ENCODE measurements at regions not wholly inside any gene's neighbourhood (a gene's known extent, or its start where the extent isn't known, plus 50 kb on each side); places are given as distances from the start of the nearest gene placed in this dataset.
"Not testable (repeated sequence)": the region's sequence is repeated elsewhere in the genome, so short reads cannot be mapped to it uniquely, and the experiment has no call there.

DNA sequence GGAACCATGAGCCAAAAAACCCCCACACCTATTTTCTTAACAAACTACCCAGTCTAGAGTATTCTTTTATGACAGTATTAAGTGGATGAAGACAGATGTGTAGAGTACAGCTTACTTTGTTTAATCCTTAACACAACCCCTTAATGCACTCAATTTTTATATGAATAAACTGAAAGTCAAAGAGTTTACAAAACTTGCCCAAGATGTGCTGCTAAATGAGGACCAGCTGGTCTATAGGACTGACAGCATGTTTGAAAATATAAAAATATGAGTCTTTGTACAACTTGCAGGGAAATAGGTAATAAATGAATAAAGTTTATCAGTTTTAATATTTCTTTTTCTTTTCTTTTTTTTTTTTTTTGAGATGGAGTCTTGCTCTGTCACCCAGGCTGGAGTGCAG lies 102.3 kb downstream of the ZFY start:
- DNase-seq = no peak

DNA sequence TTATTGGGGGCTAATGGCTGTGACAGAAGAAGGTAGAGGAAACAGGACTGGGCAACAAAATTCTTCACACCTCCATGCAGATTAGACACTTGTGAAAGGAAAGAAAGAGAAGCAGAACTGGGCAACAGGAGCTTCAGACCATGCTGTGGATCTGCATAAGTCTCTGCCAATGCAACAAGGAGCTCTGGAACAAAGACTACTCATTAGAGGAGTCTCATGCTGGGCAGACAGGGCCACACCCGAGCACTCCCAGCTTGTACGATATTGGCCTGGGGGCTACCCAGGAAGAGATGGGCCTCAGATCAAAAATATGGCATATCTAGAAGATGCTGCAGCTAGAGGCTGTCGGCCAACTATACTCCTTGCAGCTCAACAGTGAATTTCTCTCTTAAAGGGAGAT lies 105.2 kb downstream of the ZFY start:
- no peak for DNase-seq

DNA sequence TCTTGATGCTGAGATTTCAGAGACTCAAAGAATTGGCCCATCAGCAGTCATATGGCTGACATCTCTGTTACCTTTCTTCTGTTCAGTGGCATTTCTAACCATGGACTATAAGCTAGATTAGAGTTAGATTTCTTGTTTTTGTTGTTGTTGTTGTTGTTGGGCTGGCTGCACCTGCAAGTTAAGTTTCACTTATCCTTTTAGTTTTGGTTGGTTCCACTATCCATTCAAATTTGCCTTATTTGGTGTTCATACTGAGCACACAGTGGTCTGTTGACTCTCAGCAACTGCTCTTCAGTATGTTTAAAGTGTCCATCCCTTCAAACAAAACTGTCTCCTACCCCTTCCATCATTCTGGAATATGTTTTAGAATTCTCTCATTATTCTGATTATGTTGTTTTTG lies 106.8 kb downstream of the ZFY start:
- DNase-seq = no peak

DNA sequence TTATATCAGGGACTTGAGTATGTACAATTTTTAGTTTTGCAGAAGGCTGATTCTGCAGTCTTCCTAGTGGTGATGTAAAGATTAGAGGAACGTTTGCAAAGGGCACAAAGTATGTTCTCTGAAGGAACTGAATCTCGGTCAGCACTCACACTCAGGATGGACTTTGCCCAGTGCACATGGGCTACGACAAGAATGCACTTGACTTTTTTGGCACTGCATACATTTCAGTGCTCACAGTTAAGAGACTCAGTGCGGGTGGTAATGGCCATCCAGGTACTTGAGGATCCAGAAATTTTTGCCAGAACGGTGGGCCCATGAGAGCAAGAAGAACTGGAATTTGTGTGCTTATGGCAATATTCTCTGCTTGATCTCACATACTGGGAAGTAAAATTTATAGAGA lies 107.7 kb downstream of the ZFY start:
- no peak for DNase-seq

DNA sequence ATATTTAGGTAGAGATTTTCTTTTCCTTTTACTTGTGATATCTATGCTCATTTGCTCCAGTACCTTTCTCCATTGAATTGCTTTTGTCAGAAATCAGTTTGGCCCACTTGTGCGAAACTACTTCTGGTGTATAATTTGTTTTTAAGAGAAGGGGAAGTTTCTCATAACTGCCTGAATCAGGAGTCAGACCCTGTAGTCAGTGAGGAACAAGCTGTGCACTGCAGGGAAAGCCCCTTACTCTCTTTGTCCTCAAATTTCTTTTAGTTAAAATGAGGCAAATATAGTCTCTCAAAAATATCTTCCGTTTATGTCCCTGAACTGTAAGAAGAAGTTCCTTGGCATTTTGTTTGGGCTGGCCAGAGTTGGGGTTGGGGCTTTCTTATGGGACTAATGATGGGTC lies 109.9 kb downstream of the ZFY start:
- DNase-seq = no peak

DNA sequence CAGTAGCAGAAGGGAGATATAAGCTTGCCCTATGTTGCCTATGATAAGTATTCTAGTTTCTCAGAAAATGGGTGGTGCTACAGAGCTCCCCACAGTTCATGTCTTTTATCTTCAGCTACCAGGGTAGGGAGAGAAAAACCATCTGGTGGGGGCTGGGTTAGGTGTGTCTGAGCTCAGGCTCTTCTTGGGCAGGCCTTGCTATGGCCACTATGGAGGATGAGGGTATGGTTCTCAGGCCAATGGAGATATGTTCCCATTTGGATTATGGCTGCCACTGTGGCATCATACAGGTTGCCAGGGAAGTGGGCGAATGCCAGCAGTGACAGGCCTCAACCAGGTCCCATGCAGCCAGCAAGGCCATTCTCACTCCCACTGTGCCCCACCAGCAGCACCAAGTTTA lies 120.3 kb downstream of the ZFY start:
- not testable (repeated sequence) for DNase-seq

DNA sequence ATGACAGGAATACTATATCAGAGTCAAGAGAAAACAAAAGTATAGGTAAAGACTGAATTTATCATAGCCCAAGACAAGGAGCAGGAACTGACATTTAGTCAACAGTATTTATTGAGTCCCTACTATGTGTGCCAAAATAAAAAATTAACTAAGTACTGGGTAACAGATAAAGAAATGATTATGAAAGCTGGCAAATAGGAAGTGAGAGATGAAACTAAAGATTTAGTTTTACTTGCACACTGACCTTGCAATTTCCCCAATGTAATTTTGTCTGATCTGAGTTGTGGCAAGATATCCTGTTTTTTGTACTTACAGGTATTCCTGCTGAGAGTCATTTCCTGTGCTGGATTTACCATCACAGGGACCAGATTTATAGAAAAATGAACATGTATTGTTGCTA lies 123.2 kb downstream of the ZFY start:
- not testable (repeated sequence) for DNase-seq

DNA sequence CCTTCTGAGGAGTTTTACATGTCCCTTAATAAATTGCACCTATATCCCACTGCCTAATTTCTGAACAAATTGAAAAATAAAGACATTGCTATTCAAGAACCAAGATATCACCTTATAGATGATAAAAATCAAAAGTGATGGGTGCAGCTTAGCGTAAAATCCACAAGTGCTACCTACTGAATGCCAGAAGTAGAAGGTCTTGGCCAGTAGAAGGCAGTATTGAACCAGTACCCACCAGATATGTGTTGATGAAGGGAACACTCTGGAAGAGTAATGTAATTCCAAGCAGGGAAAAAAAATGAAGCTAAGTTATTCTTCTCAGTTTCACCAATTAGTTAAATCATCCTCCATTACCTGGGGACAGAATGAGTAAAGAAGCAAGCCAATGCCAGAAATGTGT lies 125.5 kb downstream of the ZFY start:
- DNase-seq = not testable (repeated sequence)

DNA sequence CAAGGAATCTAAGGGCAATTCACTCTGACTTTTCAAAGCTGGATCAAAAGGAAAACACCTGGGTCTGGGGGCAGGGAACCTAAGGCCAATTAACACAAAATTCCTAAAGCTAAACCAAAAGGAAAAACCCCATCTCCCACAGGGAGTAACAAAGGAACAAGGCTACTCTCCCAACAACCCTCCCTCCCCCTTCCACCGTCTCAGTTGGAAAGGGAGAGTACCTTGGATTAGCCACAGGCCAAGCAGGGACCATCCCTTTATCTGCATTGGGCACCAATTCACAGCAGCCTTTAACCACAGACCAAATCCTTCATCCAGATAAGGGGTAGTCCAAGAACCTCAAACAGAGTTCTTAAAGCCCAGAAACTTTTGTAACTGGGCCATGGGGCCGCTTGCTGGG lies 153.0 kb downstream of the ZFY start:
- not testable (repeated sequence) for DNase-seq

DNA sequence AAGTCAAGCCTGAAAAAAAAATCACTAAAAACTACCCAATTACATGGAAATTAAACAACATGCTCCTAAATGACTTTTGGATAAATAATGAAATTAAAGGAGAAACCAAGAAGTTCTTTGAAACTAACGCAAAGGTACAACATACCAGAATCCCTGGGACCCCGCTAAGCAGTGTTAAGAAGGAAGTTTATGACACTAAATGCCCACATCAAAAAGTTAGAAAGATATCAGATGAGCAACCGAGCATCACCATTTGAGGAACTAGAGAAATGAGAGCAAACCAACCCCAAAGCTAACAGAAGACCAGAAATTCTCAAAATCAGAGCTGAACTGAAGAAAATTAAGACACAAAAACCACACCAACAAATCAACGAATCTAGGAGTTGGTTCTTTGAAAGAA lies 173.5 kb downstream of the ZFY start:
- DNase-seq = not testable (repeated sequence)

DNA sequence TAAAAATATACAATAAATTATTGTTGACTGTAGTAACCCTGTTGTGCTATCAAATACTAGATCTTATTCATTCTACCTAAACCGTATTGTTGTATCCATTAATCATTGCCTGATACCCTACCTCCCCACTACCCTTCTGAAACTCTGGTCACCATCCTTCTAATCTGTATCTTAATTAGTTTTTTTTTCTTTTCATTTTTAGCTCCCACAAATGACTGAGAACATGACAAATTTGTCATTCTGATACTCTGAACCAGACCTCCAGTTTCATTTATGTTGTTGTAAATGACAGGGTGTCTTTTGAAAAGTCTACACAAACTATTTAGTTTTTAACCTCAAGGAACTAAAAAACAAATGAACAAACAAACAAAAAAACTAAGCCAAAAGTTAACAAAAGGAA lies 185.1 kb downstream of the ZFY start:
- not testable (repeated sequence) for DNase-seq

DNA sequence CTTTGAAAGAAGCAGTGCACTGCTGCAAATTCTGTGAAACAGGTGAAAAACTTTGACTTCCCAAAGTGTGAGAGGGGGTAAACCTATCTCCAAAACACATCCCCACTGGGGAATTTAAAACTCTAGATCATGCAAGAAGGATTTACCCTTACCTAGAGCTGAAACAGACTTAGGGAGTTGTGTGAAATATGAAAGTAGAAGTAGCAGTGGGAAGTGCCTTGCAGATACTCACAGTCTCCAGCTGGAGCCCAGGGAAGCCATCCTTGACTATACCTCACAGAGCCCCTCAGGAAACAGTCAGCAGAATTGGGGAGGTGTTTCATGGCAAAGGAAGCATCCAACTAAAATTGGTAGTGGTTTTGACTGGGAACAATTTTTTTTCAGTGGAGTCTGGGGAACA lies 185.5 kb downstream of the ZFY start:
- DNase-seq = not testable (repeated sequence)

DNA sequence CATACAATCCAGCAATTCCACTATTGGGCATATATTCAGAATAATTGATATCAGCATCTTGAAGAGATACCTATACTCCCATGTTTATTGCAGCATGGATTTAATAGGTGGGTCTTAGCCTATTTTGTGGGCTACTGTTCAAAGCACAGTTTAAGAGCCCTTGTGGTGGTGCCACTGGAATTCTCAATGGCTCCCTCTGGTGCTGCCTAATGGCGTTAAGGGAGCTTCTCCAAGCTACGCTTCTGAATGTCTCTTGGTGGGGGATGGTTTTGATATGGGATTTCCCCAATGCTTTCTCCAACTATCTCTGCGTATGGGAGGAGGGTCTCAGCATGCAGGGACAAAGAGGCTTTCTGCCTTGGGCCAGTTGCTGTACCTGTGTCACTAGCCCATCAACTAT lies 188.3 kb downstream of the ZFY start:
- DNase-seq = not testable (repeated sequence)

DNA sequence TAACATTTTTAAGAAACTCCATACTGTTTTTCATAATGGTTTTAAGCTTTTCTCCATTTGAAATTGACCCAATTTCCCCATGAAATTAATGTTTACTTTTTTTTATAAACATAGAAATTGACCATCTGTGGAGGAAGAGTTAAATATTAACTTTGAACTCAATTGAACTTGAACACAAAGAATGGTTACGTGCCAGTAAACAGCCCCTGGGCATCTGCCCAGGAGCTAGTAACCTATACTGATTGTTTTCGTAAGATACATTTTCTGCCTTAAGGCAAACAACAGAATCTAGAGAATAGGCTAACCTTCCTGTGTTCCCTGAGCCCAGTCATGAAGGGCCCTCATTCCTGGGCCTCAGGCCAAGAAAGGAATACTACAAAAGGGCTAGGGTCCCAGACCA lies 235.9 kb downstream of the ZFY start:
- not testable (repeated sequence) for DNase-seq

DNA sequence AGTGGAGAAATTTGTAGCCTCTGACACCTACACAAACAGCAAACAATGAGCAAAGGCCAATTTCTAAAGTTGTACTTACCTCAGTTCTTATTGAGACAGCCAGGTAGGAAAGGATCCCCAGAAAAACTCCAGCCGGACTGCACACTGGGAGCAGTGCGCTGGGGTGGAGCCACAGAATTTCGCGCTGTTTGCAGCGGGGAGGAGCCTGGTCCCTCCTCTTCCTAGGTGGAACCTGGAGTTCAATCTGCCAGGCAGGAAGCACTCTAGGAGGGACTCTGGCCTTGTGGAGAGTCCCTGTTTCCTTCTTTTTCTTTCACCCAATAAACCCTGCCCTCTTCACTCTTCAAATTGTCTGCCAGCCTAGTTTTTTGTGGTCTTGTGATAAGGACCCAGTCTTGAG lies 259.9 kb downstream of the ZFY start:
- not testable (repeated sequence) for DNase-seq

DNA sequence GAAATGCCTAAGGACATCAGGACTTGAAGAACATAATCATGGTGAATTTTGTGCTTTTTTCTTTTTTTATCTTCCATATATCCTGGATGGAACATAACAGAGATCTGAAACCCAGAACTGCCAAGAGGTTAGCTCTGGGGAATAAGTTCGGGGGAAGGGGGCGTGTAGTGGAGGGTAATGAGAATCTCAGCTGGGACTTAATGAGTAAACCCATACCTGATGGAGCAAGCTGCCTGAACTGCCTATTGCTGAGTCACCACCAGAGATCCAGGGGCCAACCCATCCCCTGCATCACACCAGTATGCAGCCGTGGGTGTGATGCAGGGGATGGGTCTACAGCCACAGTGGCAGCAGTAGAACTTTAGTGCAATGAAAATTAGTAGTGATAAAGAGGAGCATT lies 267.1 kb downstream of the ZFY start:
- not testable (repeated sequence) for DNase-seq

DNA sequence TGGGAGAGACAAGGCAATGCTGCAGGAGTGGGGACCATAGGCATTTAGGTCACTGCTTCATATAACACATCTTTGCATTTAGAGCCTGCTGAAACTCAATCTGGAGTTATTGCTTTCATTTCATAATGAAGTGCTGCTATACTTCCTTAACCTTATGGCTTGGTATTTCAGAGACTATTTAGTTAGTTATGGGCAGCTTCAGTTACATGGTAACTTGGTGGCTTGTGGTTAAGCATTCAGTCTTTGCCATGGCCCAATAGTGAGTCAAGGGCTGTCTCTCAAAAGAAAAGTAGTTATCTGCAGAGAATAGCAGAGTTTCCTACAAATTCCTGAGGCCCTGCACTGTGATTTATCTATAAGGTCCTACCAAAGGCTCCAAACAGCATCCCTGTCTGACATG lies 271.6 kb downstream of the ZFY start:
- DNase-seq = not testable (repeated sequence)

DNA sequence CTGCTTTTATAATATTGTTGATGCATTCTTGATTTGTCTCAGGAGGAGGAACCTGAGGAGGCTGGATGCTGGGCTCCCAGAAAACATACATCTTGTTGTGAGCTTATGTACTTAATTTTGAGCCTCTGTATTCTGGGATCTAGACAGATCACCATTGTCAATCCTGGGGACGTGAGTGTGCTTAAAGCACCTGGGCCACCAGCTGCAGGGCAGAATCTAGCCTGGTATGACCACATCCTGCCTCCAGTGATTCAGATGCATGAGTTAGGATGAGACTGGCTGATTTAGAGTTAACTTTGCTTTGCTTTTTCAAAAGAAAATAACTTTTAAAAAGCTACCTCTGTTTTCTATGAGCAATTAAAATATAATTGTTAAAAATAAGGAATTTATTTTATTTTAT lies 278.0 kb downstream of the ZFY start:
- DNase-seq = not testable (repeated sequence)

DNA sequence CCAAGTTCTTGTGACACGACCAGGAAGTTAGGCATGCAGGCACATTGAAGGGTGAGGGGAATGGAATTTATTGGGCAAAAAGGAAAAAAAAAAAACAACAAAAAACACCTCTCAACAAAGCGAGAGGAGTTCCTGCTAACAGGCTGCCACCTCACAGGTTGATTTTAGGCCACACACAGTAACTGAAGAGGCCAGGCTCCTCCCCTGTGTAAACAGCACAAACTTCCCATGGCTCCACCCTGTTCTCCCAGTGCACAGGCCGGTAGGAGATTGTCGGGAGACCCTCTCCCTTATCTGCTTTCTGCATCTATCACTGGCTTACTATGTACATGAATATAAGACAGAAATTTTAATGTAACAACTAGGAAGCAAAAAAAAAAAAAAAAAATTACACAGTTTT lies 283.0 kb downstream of the ZFY start:
- DNase-seq = not testable (repeated sequence)

DNA sequence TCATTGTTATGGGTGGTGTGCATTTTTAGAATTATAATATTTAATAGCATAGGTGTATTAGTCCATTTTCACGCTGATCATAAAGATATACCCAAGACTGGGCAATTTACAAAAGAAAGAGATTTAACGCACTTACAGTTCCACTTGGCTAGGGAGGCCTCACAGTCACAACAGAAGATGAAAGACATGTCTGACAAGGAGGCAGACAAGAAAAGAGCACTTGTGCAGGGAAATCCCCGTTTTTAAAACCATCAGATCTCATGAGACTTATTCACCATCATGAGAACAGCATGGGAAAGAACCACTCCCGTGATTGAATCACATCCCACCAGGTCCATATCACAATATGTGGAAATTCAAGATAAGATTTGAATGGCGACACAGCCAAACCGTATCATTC lies 283.4 kb downstream of the ZFY start:
- not testable (repeated sequence) for DNase-seq

DNA sequence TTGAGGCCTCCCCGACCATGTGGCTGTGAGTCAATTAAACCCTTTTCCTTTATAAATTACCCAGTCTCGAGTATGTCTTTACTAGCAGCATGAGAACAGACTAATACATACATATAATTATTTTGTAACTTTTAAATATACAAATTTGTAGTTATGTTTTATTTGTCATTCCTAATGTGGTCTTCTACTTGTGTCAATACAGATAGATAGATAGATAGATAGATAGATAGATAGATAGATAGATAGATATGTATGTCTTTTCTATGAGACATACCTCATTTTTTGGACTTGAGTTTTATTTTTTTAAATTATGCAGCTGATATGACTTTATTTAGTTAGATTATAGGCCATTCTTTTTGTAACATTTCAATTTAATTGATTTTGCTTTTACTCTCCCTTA lies 316.0 kb upstream of the TGIF2LY start:
- not testable (repeated sequence) for DNase-seq

DNA sequence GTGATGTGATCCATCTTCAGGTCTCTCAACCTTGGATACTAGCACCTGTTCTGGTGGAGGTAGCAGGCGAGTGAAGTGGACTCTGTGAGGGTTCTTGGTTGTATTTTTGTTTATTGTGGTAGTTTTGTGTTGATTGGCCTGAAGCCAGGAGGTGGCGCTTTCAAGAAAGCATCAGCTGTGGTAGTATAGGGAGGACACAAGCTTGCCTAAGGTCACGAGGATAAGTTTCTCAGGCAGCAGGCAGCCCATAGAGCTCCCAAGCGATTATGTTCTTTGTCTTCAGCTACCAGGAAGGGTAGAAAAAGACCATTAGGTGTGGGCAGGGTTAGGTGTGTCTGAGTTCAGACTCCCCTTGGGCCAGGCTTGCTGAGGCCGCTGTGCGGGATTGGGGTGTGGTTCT lies 290.8 kb upstream of the TGIF2LY start:
- DNase-seq = not testable (repeated sequence)

DNA sequence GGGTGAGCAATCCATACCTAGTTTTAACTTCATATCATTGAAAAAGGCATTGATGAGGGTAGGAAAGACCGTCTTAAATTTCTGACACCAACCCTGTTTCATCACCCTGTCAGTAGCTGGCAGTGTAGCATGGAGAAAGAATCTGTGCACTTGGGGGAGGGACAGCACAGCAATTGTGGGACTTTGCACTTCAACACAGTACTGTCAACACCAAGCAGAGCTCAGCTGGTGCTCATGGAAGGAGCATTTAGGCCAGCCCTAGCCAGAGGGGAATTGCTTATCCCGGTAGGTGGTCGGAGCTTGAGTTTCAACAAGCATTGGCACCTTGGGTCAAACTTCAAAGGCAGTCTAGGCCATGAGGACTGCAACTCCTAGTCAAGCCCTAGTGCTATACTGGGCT lies 281.6 kb upstream of the TGIF2LY start:
- DNase-seq = not testable (repeated sequence)

DNA sequence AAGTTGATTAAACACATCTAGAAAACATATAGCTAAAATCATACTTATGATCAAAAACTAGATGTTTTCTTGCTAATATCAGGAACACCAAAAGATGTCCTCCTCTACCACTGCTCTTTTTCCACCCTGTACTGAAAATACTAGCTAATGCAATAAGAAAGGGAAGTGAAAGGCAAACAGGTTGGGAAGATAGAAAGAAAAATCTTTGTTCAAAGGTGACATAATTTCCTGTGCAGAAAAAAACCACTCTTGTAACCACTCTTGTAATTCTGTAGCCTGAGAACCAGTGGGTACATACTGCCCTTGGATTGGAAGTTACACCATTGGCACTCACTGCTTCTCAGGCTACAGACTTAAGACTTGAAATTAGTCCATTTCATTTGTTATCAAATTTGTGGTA lies 258.9 kb upstream of the TGIF2LY start:
- not testable (repeated sequence) for DNase-seq

DNA sequence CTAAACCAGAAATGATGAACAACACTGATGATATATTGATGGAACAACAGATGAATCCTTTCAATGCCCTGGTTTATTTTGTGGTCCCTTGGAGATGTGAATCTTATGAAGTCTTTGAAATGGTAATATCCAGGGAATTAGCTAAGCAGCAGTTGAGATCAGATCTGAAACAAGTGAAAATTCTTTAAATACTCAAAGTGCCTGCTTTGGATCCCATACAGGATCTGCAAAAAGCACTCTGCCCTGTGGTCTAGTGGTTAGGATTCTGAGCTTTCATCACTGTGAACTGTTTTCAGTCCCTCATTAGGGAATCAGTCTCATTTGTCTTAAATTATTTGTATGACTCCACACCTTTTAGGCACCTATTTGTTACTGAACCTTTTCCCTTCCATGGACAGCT lies 211.3 kb upstream of the TGIF2LY start:
- not testable (repeated sequence) for DNase-seq

DNA sequence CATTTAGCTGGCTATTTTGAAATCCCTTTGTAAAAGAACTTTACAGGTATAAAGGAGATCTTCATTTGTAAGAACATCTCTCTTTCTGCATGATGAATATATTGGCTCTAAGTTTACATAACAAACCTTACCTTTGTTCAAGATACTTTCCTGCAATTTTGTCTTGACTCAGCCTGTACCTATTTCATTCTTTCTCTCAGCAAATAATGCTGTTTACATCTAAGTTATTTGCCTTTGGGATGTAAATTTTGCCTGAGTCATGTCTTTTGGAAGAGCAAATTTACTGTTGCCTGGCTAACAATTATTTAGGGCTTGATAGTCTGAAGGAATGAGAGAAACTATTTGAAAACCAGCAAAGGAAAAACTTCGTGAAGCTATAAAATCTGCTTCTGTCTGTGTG lies 210.4 kb upstream of the TGIF2LY start:
- not testable (repeated sequence) for DNase-seq
